NCI-H187 treated with DMSO at 0.1 percent for 48 hours (cell line): ENCODE measurements at regions not wholly inside any gene's neighbourhood (a gene's known extent, or its start where the extent isn't known, plus 50 kb on each side); places are given as distances from the start of the nearest gene placed in this dataset.
"Not testable (repeated sequence)": the region's sequence is repeated elsewhere in the genome, so short reads cannot be mapped to it uniquely, and the experiment has no call there.

Experiments
- DNase-seq: peaks from one replicate; lab custom pipeline; 2025; lab: John Stamatoyannopoulos, UW

DNA sequence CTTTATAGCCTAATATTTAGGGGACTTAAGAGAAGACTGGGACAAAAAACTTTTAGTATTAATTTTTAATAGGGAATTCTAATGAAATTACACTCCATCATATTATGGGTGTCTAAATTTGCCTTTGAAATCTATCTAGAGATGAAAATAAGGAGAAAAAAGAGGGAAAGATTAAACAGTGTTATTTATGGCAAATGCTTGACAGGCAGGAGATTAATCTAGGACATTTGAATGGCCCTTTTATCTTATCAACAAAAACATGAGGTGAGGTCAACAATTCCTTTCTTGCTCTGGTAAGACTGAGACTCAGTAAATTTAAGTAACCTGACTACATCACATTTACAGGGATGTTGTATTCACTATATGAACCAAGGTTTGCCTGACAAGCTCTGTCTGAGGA, 852.8 kb upstream of the CTNND2 start:
- no peak for DNase-seq

GRCh38 chr5:12745537-12745936, 841.3 kb upstream of the CTNND2 start:
- DNase-seq: no peak

DNA sequence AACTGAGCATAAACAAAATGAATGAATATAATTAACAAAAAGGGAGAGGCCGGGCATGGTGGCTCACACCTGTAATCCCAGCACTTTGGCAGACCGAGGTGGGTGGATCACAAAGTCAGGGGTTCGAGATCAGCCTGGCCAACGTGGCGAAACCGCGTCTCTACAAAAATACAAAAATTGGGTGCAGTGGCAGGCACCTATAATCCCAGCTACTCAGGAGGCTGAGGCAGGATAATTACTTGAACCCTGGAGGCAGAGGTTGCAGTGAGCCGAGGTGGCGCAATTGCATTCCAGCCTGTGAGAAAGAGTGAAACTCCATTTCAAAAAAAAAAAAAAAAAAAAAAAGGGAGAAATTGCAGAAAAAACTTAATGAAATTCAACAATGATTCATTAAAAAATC, 839.3 kb upstream of the CTNND2 start:
- no peak for DNase-seq

- DNase-seq: no peak
Observed at GRCh38 chr5:12730354-12730753, 826.1 kb upstream of the CTNND2 start.

DNA sequence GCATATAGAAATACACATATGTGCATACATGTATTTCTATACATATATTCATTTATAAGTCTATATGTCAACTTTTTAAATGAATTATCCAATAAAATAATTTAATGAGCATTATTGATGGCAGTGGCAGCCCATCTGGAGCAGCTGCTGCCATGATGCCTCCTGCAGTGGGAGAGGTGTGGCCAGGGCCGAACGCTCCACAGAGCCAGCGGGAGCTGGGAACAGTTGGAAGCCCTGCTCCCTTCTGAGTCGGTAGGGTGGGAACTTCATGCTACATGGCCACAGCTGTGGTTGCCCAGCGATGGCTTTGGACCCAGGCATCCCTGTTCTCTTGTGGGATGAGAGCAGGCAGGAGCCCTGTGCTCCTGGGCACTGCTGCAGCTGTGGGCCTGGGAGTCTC, 812.4 kb upstream of the CTNND2 start:
- no peak for DNase-seq

- no peak for DNase-seq
Observed at GRCh38 chr5:12707560-12707959, 803.3 kb upstream of the CTNND2 start.

- DNase-seq: no peak
Observed at GRCh38 chr5:12704955-12705354, 800.7 kb upstream of the CTNND2 start.

DNA sequence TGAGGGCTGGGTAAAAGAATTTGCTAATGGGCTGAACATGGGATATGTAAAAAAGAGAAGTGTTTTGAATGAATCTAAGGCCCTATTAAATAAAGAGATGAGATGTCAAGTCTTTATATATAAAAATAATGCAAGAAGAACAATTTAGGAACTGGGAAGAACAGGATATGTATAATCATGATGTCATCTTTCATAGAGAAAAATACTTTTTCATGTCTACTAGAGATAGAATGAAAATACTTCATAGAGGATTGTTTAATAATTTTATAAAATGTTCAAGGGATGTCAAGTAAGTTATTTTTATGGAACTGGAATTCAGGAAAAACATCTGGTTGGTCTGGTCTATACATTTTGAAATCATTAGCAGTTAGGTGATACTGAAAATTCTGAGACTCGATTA, 799.0 kb upstream of the CTNND2 start:
- no peak for DNase-seq

GRCh38 chr5:12695651-12696050, 791.4 kb upstream of the CTNND2 start:
- no peak for DNase-seq

DNA sequence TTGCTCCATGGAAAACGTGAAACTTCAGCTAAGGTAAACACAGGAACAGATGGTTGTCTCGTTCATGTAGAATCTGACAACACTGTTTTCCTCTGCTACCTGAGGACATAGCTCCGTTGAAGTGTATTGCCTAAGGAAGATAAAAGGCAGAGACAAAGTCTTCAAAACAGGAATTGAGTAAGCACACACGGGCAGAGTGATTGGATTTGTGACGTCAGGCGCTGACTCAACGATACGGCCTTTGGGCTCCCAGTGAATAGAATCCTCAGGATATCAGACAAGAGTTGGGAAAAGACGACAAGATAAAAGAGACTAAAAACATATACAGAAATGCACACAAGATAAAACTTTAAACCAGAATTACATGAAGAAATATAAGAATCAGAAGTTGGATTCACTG, 787.1 kb upstream of the CTNND2 start:
- no peak for DNase-seq

DNA sequence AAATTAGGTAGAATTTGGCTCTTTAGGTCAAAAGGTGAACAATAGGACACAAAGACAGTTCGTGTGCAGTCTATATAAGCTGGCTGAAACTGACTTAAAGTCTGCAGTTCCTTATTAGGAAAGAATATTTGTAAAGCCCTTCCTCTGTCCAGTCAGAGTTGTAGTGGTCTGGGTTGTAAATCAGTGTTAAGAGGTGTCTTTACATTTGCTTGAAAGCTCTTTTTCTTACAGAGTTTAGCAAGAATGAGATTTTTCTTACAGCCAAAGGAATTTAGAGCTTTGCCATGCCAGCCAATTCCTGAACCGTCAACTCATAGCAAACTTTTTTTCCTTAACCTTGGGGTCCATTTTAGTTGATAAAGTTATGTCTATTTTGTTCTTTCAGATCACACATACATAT, 786.1 kb upstream of the CTNND2 start:
- no peak for DNase-seq

- DNase-seq: no peak
Observed at GRCh38 chr5:12683249-12683648, 779.0 kb upstream of the CTNND2 start.

DNA sequence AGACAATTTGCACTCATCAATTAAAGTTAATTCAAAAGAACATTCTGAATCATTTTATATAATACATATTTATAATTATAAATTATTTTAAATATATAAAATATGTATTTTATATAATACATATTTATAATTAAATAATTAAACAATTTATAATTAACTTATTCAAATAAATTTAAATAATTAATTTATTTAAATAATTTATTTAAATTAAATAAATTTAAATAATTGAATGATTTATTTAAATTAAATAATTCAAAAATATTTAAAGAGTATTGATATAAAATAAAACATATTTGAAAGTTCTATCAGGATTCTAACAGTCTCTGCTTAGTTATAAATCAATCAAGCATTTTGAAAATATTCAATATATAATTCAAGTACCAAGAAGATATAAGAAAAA, 775.5 kb upstream of the CTNND2 start:
- DNase-seq: no peak

- no peak for DNase-seq
Observed at GRCh38 chr5:12675959-12676358, 771.7 kb upstream of the CTNND2 start.

GRCh38 chr5:12672141-12672540, 767.9 kb upstream of the CTNND2 start:
- no peak for DNase-seq

DNA sequence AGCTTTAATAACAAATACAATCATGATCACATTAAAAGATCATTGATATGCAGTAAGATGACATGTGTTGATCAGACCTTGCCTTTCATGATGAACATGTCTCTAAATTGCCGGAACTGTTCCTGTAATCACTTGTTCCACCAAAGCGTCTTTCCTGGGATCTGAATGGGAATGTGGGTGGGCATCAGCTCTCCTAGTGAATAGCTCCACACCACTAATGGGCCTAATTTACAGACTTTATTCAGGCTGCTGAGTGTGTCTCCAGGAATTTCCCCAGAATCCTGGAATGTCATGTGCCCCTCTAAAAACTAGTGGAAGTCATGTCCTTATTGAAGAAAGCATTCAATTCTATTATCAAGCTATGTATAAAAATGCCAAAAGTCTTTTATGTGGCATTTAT, 765.1 kb upstream of the CTNND2 start:
- DNase-seq: no peak

DNA sequence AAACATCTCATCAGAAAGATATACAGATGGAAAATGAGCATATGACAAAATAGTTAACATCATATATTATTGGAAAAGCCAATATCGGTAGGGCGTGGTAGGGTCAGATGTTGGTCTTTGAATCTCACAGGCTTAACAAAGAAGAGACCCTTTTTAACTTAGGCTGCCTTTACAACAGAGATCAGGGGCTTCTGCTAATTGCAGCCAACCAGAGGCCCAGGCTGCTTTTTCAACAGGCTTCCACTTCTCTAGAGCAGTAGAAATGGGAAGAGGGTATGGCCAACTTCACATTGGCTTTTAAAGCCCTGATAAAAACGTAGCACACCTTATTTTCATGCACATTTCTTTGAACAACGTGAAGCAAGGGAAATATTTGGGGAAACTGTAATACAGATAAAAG, 764.3 kb upstream of the CTNND2 start:
- no peak for DNase-seq

- DNase-seq: not testable (repeated sequence)
Observed at GRCh38 chr5:12667818-12668217, 763.6 kb upstream of the CTNND2 start.

DNA sequence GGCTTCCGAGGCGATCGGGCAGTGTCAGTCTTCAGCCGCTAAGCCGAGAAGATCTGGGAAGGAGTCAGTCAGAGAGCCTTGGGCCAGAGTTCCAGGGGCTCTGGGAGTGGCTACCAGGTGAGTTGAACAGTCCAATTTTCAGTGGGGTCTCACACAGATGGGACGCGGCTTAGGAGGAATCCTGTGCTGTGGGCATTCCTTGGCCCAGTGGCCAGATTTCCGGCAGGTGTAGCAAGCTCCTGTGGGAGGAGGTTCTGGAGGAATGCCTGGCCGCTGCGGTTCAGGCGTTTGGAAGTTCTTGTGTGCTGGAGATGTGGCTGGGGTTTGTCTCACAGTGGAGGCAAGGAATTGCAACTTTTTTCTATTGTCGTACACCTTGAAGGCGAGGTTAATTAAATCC, 761.5 kb upstream of the CTNND2 start:
- not testable (repeated sequence) for DNase-seq

- DNase-seq: no peak
Observed at GRCh38 chr5:12662545-12663314, 758.5 kb upstream of the CTNND2 start.

- no peak for DNase-seq
Observed at GRCh38 chr5:12661617-12662370, 757.5 kb upstream of the CTNND2 start.

- DNase-seq: not testable (repeated sequence)
Observed at GRCh38 chr5:12660279-12661107, 756.2 kb upstream of the CTNND2 start.

GRCh38 chr5:12659686-12660085, 755.4 kb upstream of the CTNND2 start:
- DNase-seq: peak; percentile 23
